NCI-H1105 treated with DMSO at 0.1 percent for 48 hours (cell line): ENCODE measurements at regions not wholly inside any gene's neighbourhood (a gene's known extent, or its start where the extent isn't known, plus 50 kb on each side); places are given as distances from the start of the nearest gene placed in this dataset.

Experiments
- DNase-seq: peaks from one replicate; lab custom pipeline; 2025; lab: John Stamatoyannopoulos, UW

GRCh38 chr9:86659413-86660046 lies 287.8 kb downstream of the GAS1 start:
- DNase-seq = no peak

- DNase-seq = no peak
These were observed 292.2 kb downstream of the GAS1 start for GRCh38 chr9:86655147-86655546.

GRCh38 chr9:86653466-86653865 lies 293.8 kb downstream of the GAS1 start:
- DNase-seq = no peak

- DNase-seq = no peak
These were observed 294.6 kb downstream of the GAS1 start for GRCh38 chr9:86652736-86653135.

GRCh38 chr9:86649913-86650312 lies 295.7 kb upstream of the TUT7 start:
- DNase-seq = no peak

- DNase-seq = no peak
These were observed 294.6 kb upstream of the TUT7 start for GRCh38 chr9:86648828-86649170.

GRCh38 chr9:86648156-86648827 lies 294.1 kb upstream of the TUT7 start:
- DNase-seq = no peak

GRCh38 chr9:86645303-86645702 lies 291.1 kb upstream of the TUT7 start:
- no peak for DNase-seq

GRCh38 chr9:86644675-86645034 lies 290.4 kb upstream of the TUT7 start:
- DNase-seq = no peak

GRCh38 chr9:86643946-86644674 lies 289.9 kb upstream of the TUT7 start:
- no peak for DNase-seq

GRCh38 chr9:86642721-86643120 lies 288.5 kb upstream of the TUT7 start:
- DNase-seq = no peak

GRCh38 chr9:86641970-86642369 lies 287.8 kb upstream of the TUT7 start:
- no peak for DNase-seq

GRCh38 chr9:86639899-86640379 lies 285.7 kb upstream of the TUT7 start:
- DNase-seq = peak; percentile 80

GRCh38 chr9:86639287-86639686 lies 285.1 kb upstream of the TUT7 start:
- DNase-seq = no peak

- DNase-seq = no peak
These were observed 283.9 kb upstream of the TUT7 start for GRCh38 chr9:86638109-86638508.

- no peak for DNase-seq
These were observed 283.3 kb upstream of the TUT7 start for GRCh38 chr9:86637515-86637914.

GRCh38 chr9:86636519-86636918 lies 282.3 kb upstream of the TUT7 start:
- no peak for DNase-seq

GRCh38 chr9:86636038-86636437 lies 281.8 kb upstream of the TUT7 start:
- no peak for DNase-seq

- no peak for DNase-seq
These were observed 280.3 kb upstream of the TUT7 start for GRCh38 chr9:86634501-86634900.

GRCh38 chr9:86633945-86634344 lies 279.7 kb upstream of the TUT7 start:
- peak; percentile 27 for DNase-seq

GRCh38 chr9:86632537-86632936 lies 278.3 kb upstream of the TUT7 start:
- DNase-seq = no peak

- DNase-seq = no peak
These were observed 275.3 kb upstream of the TUT7 start for GRCh38 chr9:86629530-86629929.

- DNase-seq = no peak
These were observed 272.6 kb upstream of the TUT7 start for GRCh38 chr9:86626802-86627201.
